ENCODE measurements at regions not wholly inside any gene's neighbourhood (a gene's known extent, or its start where the extent isn't known, plus 50 kb on each side); places are given as distances from the start of the nearest gene placed in this dataset.

DNA sequence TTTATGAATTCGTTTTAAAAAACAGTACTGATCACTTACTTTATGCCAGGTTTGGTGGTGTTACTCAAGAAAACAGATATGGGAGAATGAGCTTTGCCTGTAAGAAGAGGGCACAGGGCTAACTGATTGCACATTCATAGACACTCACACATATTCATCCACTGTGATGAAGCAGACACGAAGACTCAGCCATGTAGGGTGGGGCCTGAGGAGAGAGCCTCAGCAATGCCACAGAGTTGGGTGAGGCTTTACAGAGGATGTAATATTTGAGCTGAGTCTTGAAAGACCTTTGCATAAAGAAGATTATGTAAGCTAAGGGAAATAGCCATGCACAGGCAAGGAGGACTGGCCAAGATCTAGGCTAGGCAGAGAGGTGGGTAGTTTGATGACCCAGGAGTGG is 472.8 kb downstream of the PSAT1 start:
- Mint-ChIP-seq H3K36me3 (ENCODE audit: low read depth, unreplicated experiment) (no peaks in the 10 kb centered on the region), H3K4me3 (ENCODE audit: unreplicated experiment) (no peak overlapping the region), H3K27ac (ENCODE audit: unreplicated experiment) (no peak overlapping the region), H3K4me1 (ENCODE audit: unreplicated experiment) (no peaks in the 10 kb centered on the region), H3K9me3 (ENCODE audit: unreplicated experiment) (no peaks in the 10 kb centered on the region), H3K27me3 (ENCODE audit: unreplicated experiment) (no peaks in the 10 kb centered on the region)
- TF ChIP-seq, protein P1, sequence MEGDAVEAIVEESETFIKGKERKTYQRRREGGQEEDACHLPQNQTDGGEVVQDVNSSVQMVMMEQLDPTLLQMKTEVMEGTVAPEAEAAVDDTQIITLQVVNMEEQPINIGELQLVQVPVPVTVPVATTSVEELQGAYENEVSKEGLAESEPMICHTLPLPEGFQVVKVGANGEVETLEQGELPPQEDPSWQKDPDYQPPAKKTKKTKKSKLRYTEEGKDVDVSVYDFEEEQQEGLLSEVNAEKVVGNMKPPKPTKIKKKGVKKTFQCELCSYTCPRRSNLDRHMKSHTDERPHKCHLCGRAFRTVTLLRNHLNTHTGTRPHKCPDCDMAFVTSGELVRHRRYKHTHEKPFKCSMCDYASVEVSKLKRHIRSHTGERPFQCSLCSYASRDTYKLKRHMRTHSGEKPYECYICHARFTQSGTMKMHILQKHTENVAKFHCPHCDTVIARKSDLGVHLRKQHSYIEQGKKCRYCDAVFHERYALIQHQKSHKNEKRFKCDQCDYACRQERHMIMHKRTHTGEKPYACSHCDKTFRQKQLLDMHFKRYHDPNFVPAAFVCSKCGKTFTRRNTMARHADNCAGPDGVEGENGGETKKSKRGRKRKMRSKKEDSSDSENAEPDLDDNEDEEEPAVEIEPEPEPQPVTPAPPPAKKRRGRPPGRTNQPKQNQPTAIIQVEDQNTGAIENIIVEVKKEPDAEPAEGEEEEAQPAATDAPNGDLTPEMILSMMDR (IDR thresholded peaks at IDR 0.05; ENCODE audit: unreplicated experiment) = no peak
- no peak for DNase-seq (ENCODE audit: low spot score)

DNA sequence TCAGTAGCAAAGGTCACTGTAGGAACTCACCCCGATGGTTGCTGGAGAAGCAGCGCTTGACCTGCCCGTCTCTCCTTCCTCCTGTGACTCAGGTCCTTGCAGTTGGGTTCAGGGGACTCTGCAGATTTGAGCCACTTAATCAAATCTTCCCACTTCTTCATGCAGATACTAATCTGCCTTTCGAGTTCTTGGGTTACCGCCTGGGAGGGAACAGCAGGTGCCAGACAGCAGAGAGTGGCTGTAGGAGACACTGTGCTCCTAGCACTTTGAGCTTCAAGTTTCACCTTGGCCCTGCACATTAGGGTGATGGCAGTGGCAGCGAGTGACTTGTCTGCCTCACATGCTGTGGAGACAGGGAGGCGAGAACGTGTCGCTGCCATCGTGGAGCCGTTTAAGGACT is 478.3 kb downstream of the PSAT1 start:
- H3K4me1 Mint-ChIP-seq (ENCODE audit: unreplicated experiment) = peaks cover 35% of the 10 kb centered on the region
- no peak for DNase-seq (ENCODE audit: low spot score)

DNA sequence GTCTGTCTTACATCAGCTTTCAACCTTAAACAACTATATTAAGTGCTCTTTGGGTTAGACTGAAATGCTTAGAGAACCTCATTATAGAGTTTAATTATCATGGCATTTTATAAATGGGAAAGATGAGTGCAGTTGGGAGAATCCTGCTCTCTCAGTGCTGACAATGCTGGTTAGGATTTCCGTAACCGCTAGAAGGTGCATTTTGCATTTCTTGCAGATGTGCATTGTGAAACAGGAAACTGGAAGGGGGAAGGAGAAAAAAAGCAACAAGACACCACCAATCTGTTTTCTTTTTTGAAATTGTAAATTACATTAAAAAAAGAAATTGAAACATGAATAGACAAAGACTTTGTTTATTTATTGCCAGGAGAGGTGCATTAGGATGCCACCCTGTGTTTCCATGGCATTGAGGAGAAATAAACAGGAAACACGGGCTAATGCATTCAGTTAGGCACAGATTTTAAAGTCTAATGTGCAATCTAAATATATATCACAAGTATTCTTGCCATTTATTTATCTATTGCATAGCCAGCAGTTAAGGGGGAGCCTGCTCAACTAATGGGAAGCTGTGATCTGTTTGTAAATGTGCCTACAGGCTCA is 478.9 kb downstream of the PSAT1 start:
- Mint-ChIP-seq H3K4me1 (ENCODE audit: unreplicated experiment) (peaks cover 39% of the 10 kb centered on the region), H3K4me3 (ENCODE audit: unreplicated experiment) (no peak overlapping the region), H3K27me3 (ENCODE audit: unreplicated experiment) (peaks cover 4% of the 10 kb centered on the region), H3K27ac (ENCODE audit: unreplicated experiment) (peak overlapping the region; percentile 37), H3K36me3 (ENCODE audit: low read depth, unreplicated experiment) (no peaks in the 10 kb centered on the region), H3K9me3 (ENCODE audit: unreplicated experiment) (no peaks in the 10 kb centered on the region)
- no peak for DNase-seq (ENCODE audit: low spot score)
- TF ChIP-seq, protein P1 (IDR thresholded peaks at IDR 0.05; ENCODE audit: unreplicated experiment) = no peak

More for the DNA sequence above, 478.3 kb downstream of the PSAT1 start:
- peaks cover 4% of the 10 kb centered on the region for H3K27me3 Mint-ChIP-seq (ENCODE audit: unreplicated experiment)
- H3K36me3 Mint-ChIP-seq (ENCODE audit: low read depth, unreplicated experiment) = no peaks in the 10 kb centered on the region
- peak overlapping the region; percentile 37 for H3K27ac Mint-ChIP-seq (ENCODE audit: unreplicated experiment)
- no peak overlapping the region for H3K4me3 Mint-ChIP-seq (ENCODE audit: unreplicated experiment)
- TF ChIP-seq, protein P1 (IDR thresholded peaks at IDR 0.05; ENCODE audit: unreplicated experiment) = no peak
- H3K9me3 Mint-ChIP-seq (ENCODE audit: unreplicated experiment) = no peaks in the 10 kb centered on the region

DNA sequence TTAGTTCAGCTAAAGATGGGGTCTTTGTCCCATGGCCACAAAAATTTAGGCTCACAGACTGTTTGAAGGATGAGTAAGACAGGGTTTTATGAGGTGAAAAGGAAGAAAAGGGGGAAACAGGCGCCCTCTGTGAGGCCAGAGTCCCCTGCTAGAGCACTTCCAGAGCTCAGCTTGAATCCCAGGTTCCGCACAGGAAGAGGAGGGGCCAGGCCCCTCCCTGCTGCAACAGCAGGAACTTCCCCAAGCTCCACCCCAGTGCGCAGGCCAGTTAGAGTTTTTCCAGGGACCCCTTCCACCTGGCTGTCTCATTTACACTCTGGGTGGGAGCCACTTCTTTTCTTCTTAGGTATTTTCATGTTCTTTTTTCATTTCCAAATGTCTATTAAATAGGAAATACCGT is 480.8 kb downstream of the PSAT1 start:
- no peaks in the 10 kb centered on the region for H3K36me3 Mint-ChIP-seq (ENCODE audit: low read depth, unreplicated experiment)
- TF ChIP-seq, protein P1 (IDR thresholded peaks at IDR 0.05; ENCODE audit: unreplicated experiment) = no peak
- peaks cover 39% of the 10 kb centered on the region for H3K4me1 Mint-ChIP-seq (ENCODE audit: unreplicated experiment)
- peaks cover 7% of the 10 kb centered on the region for H3K27me3 Mint-ChIP-seq (ENCODE audit: unreplicated experiment)
- H3K9me3 Mint-ChIP-seq (ENCODE audit: unreplicated experiment) = no peaks in the 10 kb centered on the region
- DNase-seq (ENCODE audit: low spot score) = no peak
- peak overlapping the region; percentile 58 for H3K27ac Mint-ChIP-seq (ENCODE audit: unreplicated experiment)
- H3K4me3 Mint-ChIP-seq (ENCODE audit: unreplicated experiment) = no peak overlapping the region

DNA sequence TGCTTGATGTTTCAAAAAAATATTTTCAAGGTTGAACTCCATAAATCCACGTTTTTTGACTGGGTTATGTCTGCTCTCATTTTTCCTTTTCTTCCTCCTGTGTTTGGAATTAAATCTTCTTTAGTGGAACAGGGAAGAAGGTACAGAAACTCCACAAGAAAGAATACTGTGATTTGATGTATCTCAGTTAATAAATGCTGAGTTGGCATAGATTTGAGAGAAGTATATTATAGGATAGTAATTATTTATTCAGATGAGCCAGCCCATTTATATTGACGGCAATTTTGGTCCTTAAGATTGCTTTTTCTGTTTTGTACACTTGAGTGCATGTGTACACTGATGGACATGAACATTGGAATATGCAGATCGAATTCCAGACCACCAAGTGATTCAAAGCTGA is 481.4 kb downstream of the PSAT1 start:
- H3K4me3 Mint-ChIP-seq (ENCODE audit: unreplicated experiment) = no peak overlapping the region
- no peak for DNase-seq (ENCODE audit: low spot score)
- H3K27me3 Mint-ChIP-seq (ENCODE audit: unreplicated experiment) = peaks cover 7% of the 10 kb centered on the region
- TF ChIP-seq, protein P1 (IDR thresholded peaks at IDR 0.05; ENCODE audit: unreplicated experiment) = no peak
- H3K27ac Mint-ChIP-seq (ENCODE audit: unreplicated experiment) = peak overlapping the region; percentile 92
- H3K9me3 Mint-ChIP-seq (ENCODE audit: unreplicated experiment) = no peaks in the 10 kb centered on the region
- peaks cover 39% of the 10 kb centered on the region for H3K4me1 Mint-ChIP-seq (ENCODE audit: unreplicated experiment)
- H3K36me3 Mint-ChIP-seq (ENCODE audit: low read depth, unreplicated experiment) = no peaks in the 10 kb centered on the region
